Hematopoietic multipotent progenitor cell treated with erythropoietin and hydrocortisone succinate and interleukin-3 and kit ligand, for 6 days (in vitro differentiated cells): ENCODE measurements at regions not wholly inside any gene's neighbourhood (a gene's known extent, or its start where the extent isn't known, plus 50 kb on each side); places are given as distances from the start of the nearest gene placed in this dataset.
A peak's percentile ranks its signal among the peaks of the same experiment; 100 is the strongest.
"Not testable (repeated sequence)": the region's sequence is repeated elsewhere in the genome, so short reads cannot be mapped to it uniquely, and the experiment has no call there.

Experiments used
- DNase-seq: peaks from one replicate; pipeline ENCODE4 v3.0.0-alpha.2; 2015

GRCh38 chr9:108762348-108763055, 93.3 kb downstream of the ACTL7B start:
- DNase-seq = no peak

GRCh38 chr9:108761655-108762347, 94.0 kb downstream of the ACTL7B start:
- DNase-seq = peak; percentile 81

GRCh38 chr9:108760841-108761240, 94.9 kb downstream of the ACTL7B start:
- DNase-seq = no peak

- DNase-seq = no peak
Observed at GRCh38 chr9:108759835-108760234, 96.0 kb downstream of the ACTL7B start.

- no peak for DNase-seq
Observed at GRCh38 chr9:108759399-108759798, 96.4 kb downstream of the ACTL7B start.

- DNase-seq = no peak
Observed at GRCh38 chr9:108756746-108757490, 98.9 kb downstream of the ACTL7B start.

- no peak for DNase-seq
Observed at GRCh38 chr9:108755979-108756378, 99.8 kb downstream of the ACTL7B start.

GRCh38 chr9:108751369-108751768, 104.4 kb downstream of the ACTL7B start:
- no peak for DNase-seq

GRCh38 chr9:108750661-108751215, 105.0 kb downstream of the ACTL7B start:
- DNase-seq = no peak

- DNase-seq = no peak
Observed at GRCh38 chr9:108748776-108749175, 107.0 kb downstream of the ACTL7B start.

- no peak for DNase-seq
Observed at GRCh38 chr9:108746864-108747263, 108.9 kb downstream of the ACTL7B start.

GRCh38 chr9:108746001-108746400, 109.8 kb downstream of the ACTL7B start:
- no peak for DNase-seq

- DNase-seq = no peak
Observed at GRCh38 chr9:108744641-108745040, 111.1 kb downstream of the ACTL7B start.

- no peak for DNase-seq
Observed at GRCh38 chr9:108743901-108744371, 111.8 kb downstream of the ACTL7B start.

- DNase-seq = no peak
Observed at GRCh38 chr9:108743416-108743815, 112.4 kb downstream of the ACTL7B start.

GRCh38 chr9:108742191-108742590, 113.6 kb downstream of the ACTL7B start:
- no peak for DNase-seq

- not testable (repeated sequence) for DNase-seq
Observed at GRCh38 chr9:108731292-108731691, 124.5 kb downstream of the ACTL7B start.

GRCh38 chr9:108727580-108728111, 128.1 kb downstream of the ACTL7B start:
- DNase-seq = peak; percentile 8

- DNase-seq = no peak
Observed at GRCh38 chr9:108724652-108725051, 131.1 kb downstream of the ACTL7B start.

GRCh38 chr9:108724122-108724521, 131.7 kb downstream of the ACTL7B start:
- no peak for DNase-seq

GRCh38 chr9:108722396-108722795, 133.4 kb downstream of the ACTL7B start:
- no peak for DNase-seq

- no peak for DNase-seq
Observed at GRCh38 chr9:108720191-108720642, 135.6 kb downstream of the ACTL7B start.

- DNase-seq = no peak
Observed at GRCh38 chr9:108710424-108710823, 145.4 kb downstream of the ACTL7B start.
